ENCODE measurements at regions not wholly inside any gene's neighbourhood (a gene's known extent, or its start where the extent isn't known, plus 50 kb on each side); places are given as distances from the start of the nearest gene placed in this dataset.

- TF ChIP-seq HOXB13 (CRISPR knock-in tag; IDR thresholded peaks at IDR 0.05; ENCODE audit: low read depth) (no peak), ZNF302 (CRISPR knock-in tag; IDR thresholded peaks at IDR 0.05) (no peak), ZSCAN20 (CRISPR knock-in tag; IDR thresholded peaks at IDR 0.05) (no peak), KDM1A (IDR thresholded peaks at IDR 0.05; ENCODE audit: low read depth) (no peak), HEYL (CRISPR knock-in tag; IDR thresholded peaks at IDR 0.05) (no peak), JUNB (IDR thresholded peaks at IDR 0.05) (no peak), CBX2 (IDR thresholded peaks at IDR 0.05; ENCODE audit: borderline replicate concordance, low read depth) (no peak), EP300 (IDR thresholded peaks at IDR 0.05) (no peak), MYC (IDR thresholded peaks at IDR 0.05; ENCODE audit: borderline replicate concordance, low read length) (no peak), ESRRA (IDR thresholded peaks at IDR 0.05; ENCODE audit: borderline replicate concordance, low read length) (no peak)
- TF ChIP-seq, protein P1, sequence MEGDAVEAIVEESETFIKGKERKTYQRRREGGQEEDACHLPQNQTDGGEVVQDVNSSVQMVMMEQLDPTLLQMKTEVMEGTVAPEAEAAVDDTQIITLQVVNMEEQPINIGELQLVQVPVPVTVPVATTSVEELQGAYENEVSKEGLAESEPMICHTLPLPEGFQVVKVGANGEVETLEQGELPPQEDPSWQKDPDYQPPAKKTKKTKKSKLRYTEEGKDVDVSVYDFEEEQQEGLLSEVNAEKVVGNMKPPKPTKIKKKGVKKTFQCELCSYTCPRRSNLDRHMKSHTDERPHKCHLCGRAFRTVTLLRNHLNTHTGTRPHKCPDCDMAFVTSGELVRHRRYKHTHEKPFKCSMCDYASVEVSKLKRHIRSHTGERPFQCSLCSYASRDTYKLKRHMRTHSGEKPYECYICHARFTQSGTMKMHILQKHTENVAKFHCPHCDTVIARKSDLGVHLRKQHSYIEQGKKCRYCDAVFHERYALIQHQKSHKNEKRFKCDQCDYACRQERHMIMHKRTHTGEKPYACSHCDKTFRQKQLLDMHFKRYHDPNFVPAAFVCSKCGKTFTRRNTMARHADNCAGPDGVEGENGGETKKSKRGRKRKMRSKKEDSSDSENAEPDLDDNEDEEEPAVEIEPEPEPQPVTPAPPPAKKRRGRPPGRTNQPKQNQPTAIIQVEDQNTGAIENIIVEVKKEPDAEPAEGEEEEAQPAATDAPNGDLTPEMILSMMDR (IDR thresholded peaks at IDR 0.05), result no peak
- no peaks in the 10 kb centered on the region for H3K9me3 ChIP-seq
- no peak overlapping the region for H3K4me2 ChIP-seq
- no peaks in the 10 kb centered on the region for H3K4me1 ChIP-seq
- ChIA-PET CTCF (no interaction called here), POLR2A (no interaction called here)
- WGBS (ENCODE audit: missing lambda C conversion rate), result 17% methylated on average over 3 of the region's 3 CpGs
- H3K27ac ChIP-seq, result no peak overlapping the region
- no peak overlapping the region for H3K4me3 ChIP-seq
- no peak for FAIRE-seq
- DNase-seq (ENCODE audit: low read depth in 1 of 2, low spot score in 1 of 2), result no peak
- ATAC-seq, result no peak
Observed at GRCh38 chr3:72454441-72454840, 393.8 kb downstream of the SHQ1 start.

DNA sequence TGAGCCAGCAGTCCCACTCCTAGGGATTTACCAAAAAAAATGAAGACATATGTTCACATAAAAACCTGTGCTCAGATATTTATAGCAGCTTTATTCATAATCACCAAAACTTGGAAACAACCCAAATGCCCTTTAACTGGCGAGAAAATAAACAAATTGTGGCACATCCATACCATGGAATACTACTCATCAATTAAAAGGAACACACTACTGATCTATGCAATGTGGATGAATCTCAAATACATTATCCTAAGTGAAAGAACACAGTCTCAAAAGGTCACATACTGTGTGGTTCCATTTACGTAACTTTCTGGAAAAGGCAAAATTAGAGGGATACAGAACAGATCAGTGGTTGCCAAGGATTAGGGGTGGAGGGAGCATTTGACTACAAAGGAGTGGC lies 394.5 kb downstream of the SHQ1 start:
- no peaks in the 10 kb centered on the region for H3K9me3 ChIP-seq
- ChIA-PET POLR2A (no interaction called here), CTCF (no interaction called here)
- no peak for FAIRE-seq
- TF ChIP-seq CHD2 (IDR thresholded peaks at IDR 0.05; ENCODE audit: low read length, partially characterized antibody), result no peak
- TF ChIP-seq GATA3 (IDR thresholded peaks at IDR 0.05; ENCODE audit: borderline replicate concordance), result no peak
- no peak for TF ChIP-seq MAZ (IDR thresholded peaks at IDR 0.05; ENCODE audit: borderline replicate concordance, low read depth, low read length)
- no peak for TF ChIP-seq KDM1A (IDR thresholded peaks at IDR 0.05; ENCODE audit: low read depth)
- no peak for TF ChIP-seq BCL3 (IDR thresholded peaks at IDR 0.05)
- TF ChIP-seq CBX8 (IDR thresholded peaks at IDR 0.05), result no peak
- no peak for TF ChIP-seq RARB (CRISPR knock-in tag; IDR thresholded peaks at IDR 0.05)
- no peak for TF ChIP-seq HOXA7 (CRISPR knock-in tag; IDR thresholded peaks at IDR 0.05)
- TF ChIP-seq MYC (IDR thresholded peaks at IDR 0.05; ENCODE audit: borderline replicate concordance, low read length), result no peak
- no peak for TF ChIP-seq MAFK (IDR thresholded peaks at IDR 0.05; ENCODE audit: partially characterized antibody)
- TF ChIP-seq RNF2 (IDR thresholded peaks at IDR 0.05; ENCODE audit: borderline replicate concordance, low read depth), result no peak
- TF ChIP-seq NR3C1 (IDR thresholded peaks at IDR 0.05), result no peak
- no peak for TF ChIP-seq ZSCAN20 (CRISPR knock-in tag; IDR thresholded peaks at IDR 0.05)
- TF ChIP-seq, protein P1 (IDR thresholded peaks at IDR 0.05), result no peak
- no peak for TF ChIP-seq TFCP2L1 (CRISPR knock-in tag; IDR thresholded peaks at IDR 0.05)
- no peaks in the 10 kb centered on the region for H3K4me1 ChIP-seq
- no peak overlapping the region for H3K4me3 ChIP-seq
- no peak for DNase-seq (ENCODE audit: low read depth in 1 of 2, low spot score in 1 of 2)
- ATAC-seq, result no peak
- H3K4me2 ChIP-seq, result no peak overlapping the region
- WGBS (ENCODE audit: missing lambda C conversion rate), result 52% methylated on average over 2 of the region's 2 CpGs
- no peak overlapping the region for H3K27ac ChIP-seq
